K562 (cell line): ENCODE measurements at regions not wholly inside any gene's neighbourhood (a gene's known extent, or its start where the extent isn't known, plus 50 kb on each side); places are given as distances from the start of the nearest gene placed in this dataset.

ENCODE experiments used
- ATAC-seq: fragments of 200-7000 bp; cut with Tn5 transposase; 3 replicates; pipeline ENCODE4 v1.9.1; 2020; ENCODE audit warnings: moderate library complexity
- BruUV-seq: library from RNA; stranded (reverse); fragments of 400-500 nt; replicated peaks from 2 replicates; lab custom pipeline; 2021; lab: Mats Ljungman, UMichigan
- CTCF ChIA-PET: fragments of 300-600 bp; formaldehyde crosslinking; extraction: SDS; loops from one replicate; lab custom pipeline; 2021; ENCODE audit warnings: low intra/inter-chr PET ratio; lab: Yijun Ruan, JAX
- POLR2A ChIA-PET: fragments of 300-600, 350-650 bp; sonication (Branson Sonifier 250); formaldehyde crosslinking; extraction: SDS; loops from one replicate; lab custom pipeline; 2021; ENCODE audit warnings: antibody characterized with exemption, inconsistent platforms; lab: Yijun Ruan, JAX
- DNase-seq, 4 experiments: peaks; one replicate each; pipeline versions ENCODE4 v3.0.0 to v3.0.0-alpha.2; 2011 to 2018; ENCODE audit warnings: low spot score in 3 of 4, mixed read lengths in 3 of 4; ENCODE audit errors: extremely low read depth in 1 of 4
- FAIRE-seq: peaks from 2 replicates; lab custom pipeline; 2011; peaks lifted over from hg19 to GRCh38; lab: Jason Lieb, UNC
- H2AFZ ChIP-seq: 2 replicates; pipeline ENCODE4 v1.6.0; 2011; ENCODE audit warnings: low read depth, low read length, control low read depth, inconsistent platforms
- H3K27ac ChIP-seq: fragments of 200-600 bp; 3 replicates; pipeline ENCODE4 v1.8.0; 2011; ENCODE audit warnings: low read depth, mild to moderate bottlenecking, control low read depth, inconsistent platforms, low read length, moderate library complexity, mixed read lengths; ENCODE audit errors: extremely low read depth
- H3K27me3 ChIP-seq, 2 experiments: fragments of 300-600 bp in 1 of 2; 2 replicates in 1 of 2; 3 replicates in 1 of 2; pipeline versions ENCODE4 v1.6.0 to v1.8.0; 2011; ENCODE audit warnings: inconsistent platforms in 2 of 2, low read length in 2 of 2, mild to moderate bottlenecking in 1 of 2, mixed read lengths in 1 of 2, moderate library complexity in 1 of 2; ENCODE audit not compliant: control insufficient read depth in 2 of 2, insufficient read depth in 2 of 2
- H3K36me3 ChIP-seq: fragments of 300-600 bp; 3 replicates; pipeline ENCODE4 v1.8.0; 2011; ENCODE audit warnings: mild to moderate bottlenecking, low read length, inconsistent platforms; ENCODE audit not compliant: control insufficient read depth, insufficient read depth
- H3K4me1 ChIP-seq, 2 experiments: fragments of 200-600 bp in 1 of 2; replicated peaks in 1 of 2; 2 replicates in 1 of 2; 3 replicates in 1 of 2; pipeline versions ENCODE4 v1.5.1 to v1.8.0; 2011; ENCODE audit warnings: inconsistent platforms in 2 of 2, low read length in 2 of 2, mild to moderate bottlenecking in 1 of 2, mixed read lengths in 1 of 2, moderate library complexity in 1 of 2; ENCODE audit not compliant: control insufficient read depth in 2 of 2, insufficient read depth in 2 of 2
- H3K4me2 ChIP-seq: 2 replicates; pipeline ENCODE4 v1.6.1; 2011; ENCODE audit warnings: low read length, control low read depth, inconsistent platforms, mixed read lengths; ENCODE audit not compliant: insufficient read depth
- H3K4me3 ChIP-seq: fragments of 200-600 bp; sonication (generic), shearing (Covaris generic); 2 replicates; pipeline ENCODE4 v1.5.1; 2016; ENCODE audit warnings: control low read depth, inconsistent platforms
- H3K79me2 ChIP-seq: fragments of 200-600 bp; 3 replicates; pipeline ENCODE4 v1.8.0; 2011; ENCODE audit warnings: low read length, inconsistent platforms; ENCODE audit not compliant: control insufficient read depth, insufficient read depth
- H3K9ac ChIP-seq, 2 experiments: 2 replicates each; pipeline versions ENCODE4 v1.6.0 to v1.6.1; 2011; ENCODE audit warnings: low read depth in 2 of 2, low read length in 2 of 2, control low read depth in 1 of 2, inconsistent platforms in 1 of 2, mild to moderate bottlenecking in 1 of 2, mixed read lengths in 1 of 2; ENCODE audit not compliant: insufficient read depth in 1 of 2
- H3K9me1 ChIP-seq: one replicate; pipeline ENCODE4 v1.6.0; 2011; ENCODE audit warnings: inconsistent platforms, mild to moderate bottlenecking, low read length, moderate library complexity; ENCODE audit not compliant: control insufficient read depth, insufficient read depth
- H3K9me3 ChIP-seq: replicated peaks from 2 replicates; pipeline ENCODE4 v1.5.1; 2011; ENCODE audit warnings: low read depth, low read length, inconsistent platforms; ENCODE audit not compliant: control insufficient read depth, insufficient read depth
- H4K20me1 ChIP-seq: replicated peaks from 2 replicates; pipeline ENCODE4 v1.6.1; 2011; ENCODE audit warnings: low read length, inconsistent platforms, mixed read lengths; ENCODE audit not compliant: control insufficient read depth, insufficient read depth
- BCOR ChIP-seq: fragments of 450-650 bp; IDR thresholded peaks from 2 replicates; pipeline ENCODE4 v1.6.1; 2016
- CGGBP1 ChIP-seq: fragments of 250-450 bp; sonication (Bioruptor Pico); IDR thresholded peaks from 2 replicates; pipeline ENCODE4 v1.9.0; 2021; ENCODE audit warnings: mild to moderate bottlenecking
- IFI16 ChIP-seq: fragments of 250-450 bp; sonication (Bioruptor Pico); IDR thresholded peaks from 2 replicates; pipeline ENCODE4 v2.1.2; 2022; ENCODE audit warnings: mild to moderate bottlenecking, inconsistent platforms
- MYNN ChIP-seq, 2 experiments: sonication (generic); formaldehyde crosslinking in 1 of 2; IDR thresholded peaks; 2 replicates each; pipeline versions ENCODE4 v1.5.0 to v1.6.1; 2016 to 2020; ENCODE audit warnings: antibody characterized with exemption in 1 of 2, missing genetic modification reagents in 1 of 2
- NR0B1 ChIP-seq: fragments of 450-650 bp; IDR thresholded peaks from one replicate; pipeline ENCODE4 v1.6.1; 2018; ENCODE audit warnings: mild to moderate bottlenecking, moderate library complexity; ENCODE audit not compliant: partially characterized antibody
- POLR3A ChIP-seq: IDR thresholded peaks from 2 replicates; pipeline ENCODE4 v1.6.1; 2011; ENCODE audit warnings: borderline replicate concordance, mild to moderate bottlenecking, moderate library complexity; ENCODE audit not compliant: insufficient read length, insufficient read depth; ENCODE audit errors: extremely low read depth
- SAFB ChIP-seq: fragments of 200-400 bp; formaldehyde crosslinking; IDR thresholded peaks from 2 replicates; pipeline ENCODE4 v1.6.1; 2017; ENCODE audit warnings: low read depth, low read length, borderline replicate concordance
- SP2 ChIP-seq: IDR thresholded peaks from 2 replicates; pipeline ENCODE4 v1.6.1; 2011; ENCODE audit warnings: mild to moderate bottlenecking, low read depth, low read length, moderate library complexity; ENCODE audit not compliant: poor library complexity, severe bottlenecking; ENCODE audit errors: extremely low read depth
- SRF ChIP-seq, 2 experiments: fragments of 250-450, 450-650 bp in 1 of 2; sonication (Bioruptor Pico) in 1 of 2; sonication (generic) in 1 of 2; formaldehyde crosslinking; IDR thresholded peaks; 2 replicates each; pipeline versions ENCODE4 v1.5.0 to v1.5.1; 2020 to 2022; ENCODE audit warnings: mild to moderate bottlenecking in 1 of 2, missing genetic modification reagents in 1 of 2
- SRSF3 ChIP-seq: fragments of 200-400 bp; formaldehyde crosslinking; IDR thresholded peaks from 2 replicates; pipeline ENCODE4 v1.6.1; 2016; ENCODE audit warnings: mild to moderate bottlenecking, low read length, moderate library complexity; ENCODE audit not compliant: insufficient read depth
- U2AF1 ChIP-seq: fragments of 200-400 bp; formaldehyde crosslinking; optimal IDR thresholded peaks from 2 replicates; pipeline ENCODE3; 2017; ENCODE audit warnings: mild to moderate bottlenecking, low read depth, low read length, moderate library complexity
- ZNF134 ChIP-seq: fragments of 250-450 bp; sonication (Bioruptor Pico); conservative IDR thresholded peaks from 2 replicates; pipeline ENCODE4 v1.4.0; 2020
- WGBS: fragments of 100-300 bp; shearing (Covaris generic); methylation state at CpG from one replicate; pipeline ENCODE4 v1.1.6; 2016; ENCODE audit warnings: low coverage, mixed read lengths; ENCODE audit not compliant: insufficient coverage; ENCODE audit errors: missing lambda C conversion rate; 5-methylcytosine and 5-hydroxymethylcytosine counted together
- in situ Hi-C: fragments of 300-500 bp; cut with MboI; formaldehyde crosslinking; loops from 4 replicates; pipeline ENCODE4 v1.15.0; 2018; ENCODE audit warnings: inconsistent platforms, mixed read lengths
- intact Hi-C: fragments of 100-400 bp; cut with micrococcal nuclease; formaldehyde crosslinking; loops from 2 replicates; pipeline ENCODE4 v1.14.2; 2022

- intact Hi-C loops (loop anchor here (10.0 kb wide), 1 partner anchor 606 kb away; the partner anchor contains the start of gene GDF7), in situ Hi-C loops (loop anchor here (25.0 kb wide), 1 partner anchor 608 kb away; the partner anchor contains the start of genes GDF7 and HS1BP3)
- BruUV-seq = no TSS peak
- ChIA-PET POLR2A (interaction anchor here (1.5 kb wide), 1 partner anchor 9 kb away, joined by 7 read pairs; no protein-coding TSS in a partner anchor), CTCF (no interaction called here)
- DNase-seq = no peak
- Histone ChIP-seq H2AFZ (peak overlapping the region; percentile 36; the same call in 1 of the 2 replicates), H3K27ac (no peak overlapping the region), H3K9me3 (no peaks in the 10 kb centered on the region), H3K9me1 (no peaks in the 10 kb centered on the region), H3K36me3 (no peaks in the 10 kb centered on the region; the same call in 2 of the 3 replicates), H4K20me1 (no peaks in the 10 kb centered on the region), H3K4me1 (no peaks in the 10 kb centered on the region; a peak in 1 of 5 replicates), H3K4me3 (no peak overlapping the region), H3K27me3 (no peaks in the 10 kb centered on the region; a peak in 1 of 5 replicates), H3K4me2 (no peak overlapping the region), H3K9ac (no peak overlapping the region; a peak in 1 of 4 replicates), H3K79me2 (no peaks in the 10 kb centered on the region)
- peak; percentile 23 for FAIRE-seq
- ATAC-seq = peak; percentile 50
- WGBS = 8% methylated on average over 5 of the region's 5 CpGs
- TF ChIP-seq ZNF134 (CRISPR knock-in tag) (peak; percentile 70; the same call in 1 of the 2 replicates), U2AF1 (no peak), SRF (CRISPR knock-in tag; IDR thresholded peaks at IDR 0.05) (no peak), MYNN (IDR thresholded peaks at IDR 0.05) (no peak), MYNN (CRISPR knock-in tag; IDR thresholded peaks at IDR 0.05) (no peak), POLR3A (no peak)
Observed at GRCh38 chr2:21270708-21271122, 146.9 kb downstream of the TDRD15 start.

GRCh38 chr2:21276163-21276562, 152.4 kb downstream of the TDRD15 start:
- Histone ChIP-seq H3K4me3 (no peak overlapping the region), H3K9ac (no peak overlapping the region), H3K27me3 (no peaks in the 10 kb centered on the region; a peak in 1 of 5 replicates), H4K20me1 (no peaks in the 10 kb centered on the region), H3K9me3 (no peaks in the 10 kb centered on the region), H3K4me1 (peaks cover 0 to 4% of the 10 kb centered on the region in 2 experiments; a peak in 1 of 5 replicates), H3K9me1 (no peaks in the 10 kb centered on the region), H3K27ac (no peak overlapping the region), H3K4me2 (no peak overlapping the region), H3K36me3 (no peaks in the 10 kb centered on the region), H3K79me2 (no peaks in the 10 kb centered on the region), H2AFZ (no peak overlapping the region)
- ChIA-PET POLR2A (interaction anchor here (1.4 kb wide), 1 partner anchor 10 kb away, joined by 3 read pairs; no protein-coding TSS in a partner anchor), CTCF (no interaction called here)
- WGBS = 15% methylated on average over 15 of the region's 15 CpGs
- ATAC-seq = no peak
- in situ Hi-C loops = no loop called here
- no peak for DNase-seq
- no peak for FAIRE-seq
- BruUV-seq = no TSS peak
- intact Hi-C loops = loop anchor here (10.0 kb wide), 1 partner anchor 611 kb away; the partner anchor contains the start of gene GDF7
- no peak for TF ChIP-seq IFI16 (CRISPR knock-in tag)
- TF ChIP-seq SAFB = no peak
- TF ChIP-seq SP2 = no peak
- no peak for TF ChIP-seq NR0B1
- TF ChIP-seq SRSF3 = no peak
- no peak for TF ChIP-seq BCOR
- TF ChIP-seq CGGBP1 (CRISPR knock-in tag) = no peak
